ENCODE measurements at regions not wholly inside any gene's neighbourhood (a gene's known extent, or its start where the extent isn't known, plus 50 kb on each side); places are given as distances from the start of the nearest gene placed in this dataset.

- ChIA-PET CTCF (interaction anchor here (0.9 kb wide), 1 partner anchor 13 kb away, joined by 3 read pairs; no protein-coding TSS in a partner anchor), POLR2A (no interaction called here)
- DNase-seq (ENCODE audit: low read depth), result no peak
- Histone ChIP-seq H3K4me3 (ENCODE audit: low read depth, low read length) (no peak overlapping the region), H3K36me3 (ENCODE audit: control insufficient read depth, insufficient read depth, low read length) (no peaks in the 10 kb centered on the region), H3K27me3 (ENCODE audit: control insufficient read depth, insufficient read depth, low read length) (no peaks in the 10 kb centered on the region)
- TF ChIP-seq CTCF (IDR thresholded peaks at IDR 0.05; ENCODE audit: insufficient read depth, low read depth, low read length), result no peak
Observed at GRCh38 chr12:3951380-3952135, 78.4 kb upstream of the PARP11 start.

- no peaks in the 10 kb centered on the region for H3K27me3 ChIP-seq (ENCODE audit: control insufficient read depth, insufficient read depth, low read length)
- DNase-seq (ENCODE audit: low read depth), result no peak
- POLR2A ChIA-PET, result no interaction called here
- TF ChIP-seq CTCF (IDR thresholded peaks at IDR 0.05; ENCODE audit: insufficient read depth, low read depth, low read length), result no peak
- H3K4me3 ChIP-seq (ENCODE audit: low read depth, low read length), result no peak overlapping the region
- no peaks in the 10 kb centered on the region for H3K36me3 ChIP-seq (ENCODE audit: control insufficient read depth, insufficient read depth, low read length)
- CTCF ChIA-PET, result interaction anchor here (0.9 kb wide), 1 partner anchor 13 kb away, joined by 3 read pairs; no protein-coding TSS in a partner anchor
Observed at GRCh38 chr12:3950714-3951320, 77.6 kb upstream of the PARP11 start.

- DNase-seq (ENCODE audit: low read depth), result no peak
- ChIA-PET CTCF (no interaction called here), POLR2A (no interaction called here)
- TF ChIP-seq CTCF (IDR thresholded peaks at IDR 0.05; ENCODE audit: insufficient read depth, low read depth, low read length), result no peak
- no peaks in the 10 kb centered on the region for H3K27me3 ChIP-seq (ENCODE audit: control insufficient read depth, insufficient read depth, low read length)
- no peak overlapping the region for H3K4me3 ChIP-seq (ENCODE audit: low read depth, low read length)
- H3K36me3 ChIP-seq (ENCODE audit: control insufficient read depth, insufficient read depth, low read length), result no peaks in the 10 kb centered on the region
Observed at GRCh38 chr12:3947781-3948180, 74.6 kb upstream of the PARP11 start.

- POLR2A ChIA-PET, result no interaction called here
- H3K4me3 ChIP-seq (ENCODE audit: low read depth, low read length), result no peak overlapping the region
- H3K36me3 ChIP-seq (ENCODE audit: control insufficient read depth, insufficient read depth, low read length), result no peaks in the 10 kb centered on the region
- CTCF ChIA-PET, result no interaction called here
- no peak for DNase-seq (ENCODE audit: low read depth)
- H3K27me3 ChIP-seq (ENCODE audit: control insufficient read depth, insufficient read depth, low read length), result no peaks in the 10 kb centered on the region
- no peak for TF ChIP-seq CTCF (IDR thresholded peaks at IDR 0.05; ENCODE audit: insufficient read depth, low read depth, low read length)
Observed at GRCh38 chr12:3945671-3946070, 72.5 kb upstream of the PARP11 start.

GRCh38 chr12:3944620-3945019 lies 71.4 kb upstream of the PARP11 start:
- POLR2A ChIA-PET, result no interaction called here
- H3K4me3 ChIP-seq (ENCODE audit: low read depth, low read length), result no peak overlapping the region
- CTCF ChIA-PET, result no interaction called here
- no peaks in the 10 kb centered on the region for H3K27me3 ChIP-seq (ENCODE audit: control insufficient read depth, insufficient read depth, low read length)
- no peak for DNase-seq (ENCODE audit: low read depth)
- no peaks in the 10 kb centered on the region for H3K36me3 ChIP-seq (ENCODE audit: control insufficient read depth, insufficient read depth, low read length)
- no peak for TF ChIP-seq CTCF (IDR thresholded peaks at IDR 0.05; ENCODE audit: insufficient read depth, low read depth, low read length)
